ENCODE measurements at regions not wholly inside any gene's neighbourhood (a gene's known extent, or its start where the extent isn't known, plus 50 kb on each side); places are given as distances from the start of the nearest gene placed in this dataset.
"Not testable (repeated sequence)": the region's sequence is repeated elsewhere in the genome, so short reads cannot be mapped to it uniquely, and the experiment has no call there.

DNA sequence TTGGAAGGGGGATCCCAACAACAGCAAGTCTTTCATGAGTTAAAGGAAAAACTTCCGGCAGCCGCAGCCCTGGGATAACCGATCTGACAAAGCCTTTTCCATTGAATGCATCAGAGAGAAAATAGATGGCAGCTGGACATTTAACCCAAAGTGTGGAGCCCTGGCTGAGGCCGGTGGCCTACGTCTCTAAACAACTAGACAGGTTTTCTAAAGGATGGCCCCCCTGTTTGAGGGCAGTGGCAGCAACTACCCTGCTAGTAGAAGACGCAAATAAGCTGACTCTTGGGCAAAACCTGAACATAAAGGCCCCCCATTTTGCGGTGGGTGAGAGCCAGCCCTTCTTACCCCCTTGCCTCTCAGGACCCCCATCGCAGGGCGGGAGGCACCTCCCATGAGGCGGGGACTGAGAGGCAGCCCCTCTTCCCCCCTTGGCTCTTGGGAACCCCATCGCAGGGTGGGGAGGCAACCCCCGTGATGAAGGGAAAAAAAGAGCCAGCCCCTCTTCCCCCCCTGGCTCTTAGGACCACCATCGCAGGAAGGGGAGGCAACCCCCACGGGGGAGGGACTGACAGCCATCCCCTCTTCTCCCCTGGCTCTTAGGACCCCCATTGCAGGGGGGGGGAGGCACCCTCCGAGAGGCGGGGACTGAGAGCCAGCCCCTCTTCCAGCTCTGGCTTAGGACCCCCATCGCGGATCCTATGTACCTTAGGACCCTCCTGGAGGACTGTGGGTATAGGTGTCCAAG lies 2422.9 kb upstream of the PCDH20 start:
- Histone ChIP-seq H3K79me2 (ENCODE audit: control insufficient read depth, insufficient read depth, low read length) (no peaks in the 10 kb centered on the region), H3K9ac (ENCODE audit: low read length) (no peak overlapping the region), H3K79me1 (ENCODE audit: low read length) (no peaks in the 10 kb centered on the region), H3K23ac (ENCODE audit: low read length) (no peak overlapping the region), H4K5ac (ENCODE audit: low read length) (no peak overlapping the region), H3K4me1 (ENCODE audit: control insufficient read depth, low read depth, low read length) (no peaks in the 10 kb centered on the region), H3K4ac (ENCODE audit: low read depth, low read length) (no peak overlapping the region), H2AK5ac (ENCODE audit: low read length) (no peak overlapping the region), H3K27ac (ENCODE audit: low read depth, low read length) (no peak overlapping the region), H3K18ac (ENCODE audit: low read length) (no peak overlapping the region), H3K56ac (ENCODE audit: low read length) (no peak overlapping the region), H3K4me3 (ENCODE audit: low read length) (no peak overlapping the region), H4K8ac (ENCODE audit: low read depth, low read length) (no peak overlapping the region), H2BK5ac (ENCODE audit: low read length) (no peak overlapping the region), H3K4me2 (ENCODE audit: low read length) (no peak overlapping the region), H2BK15ac (replicated peaks; ENCODE audit: low read depth) (no peak overlapping the region), H3K27me3 (ENCODE audit: insufficient read depth, low read length, poor library complexity) (no peaks in the 10 kb centered on the region), H2BK120ac (ENCODE audit: low read depth, low read length) (no peak overlapping the region), H3K36me3 (ENCODE audit: control insufficient read depth, insufficient read depth, low read length) (no peaks in the 10 kb centered on the region)
- WGBS (ENCODE audit: extremely low coverage, insufficient coverage, low lambda C conversion rate), result no CpG with 5 or more reads among the region's 18 CpGs
- DNase-seq, result no peak

DNA sequence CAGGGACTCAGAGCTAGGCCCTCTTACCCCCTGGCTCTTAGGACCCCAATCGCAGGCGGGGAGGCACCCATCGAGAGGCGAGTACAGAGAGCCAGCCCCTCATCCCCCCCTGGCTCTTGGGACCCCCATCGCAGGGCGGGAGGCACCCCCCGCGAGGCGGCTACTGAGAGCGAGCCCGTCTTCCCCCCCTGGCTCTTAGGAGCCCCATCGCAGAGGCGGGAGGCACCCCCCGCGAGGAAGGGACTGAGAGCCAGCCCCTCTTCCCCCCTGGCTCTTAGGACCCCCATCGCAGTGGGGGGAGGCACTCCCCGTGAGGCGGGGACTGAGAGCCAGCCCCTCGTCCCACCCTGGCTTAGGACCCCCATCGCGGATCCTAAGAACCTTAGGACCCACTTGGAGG lies 2422.1 kb upstream of the PCDH20 start:
- H4K8ac ChIP-seq (ENCODE audit: low read depth, low read length); H3K27ac ChIP-seq (ENCODE audit: low read depth, low read length); H3K27me3 ChIP-seq (ENCODE audit: insufficient read depth, low read length, poor library complexity); H2BK5ac ChIP-seq (ENCODE audit: low read length); H3K4me1 ChIP-seq (ENCODE audit: control insufficient read depth, low read depth, low read length); H3K36me3 ChIP-seq (ENCODE audit: control insufficient read depth, insufficient read depth, low read length); H3K18ac ChIP-seq (ENCODE audit: low read length); H3K79me2 ChIP-seq (ENCODE audit: control insufficient read depth, insufficient read depth, low read length); H4K5ac ChIP-seq (ENCODE audit: low read length); H2BK120ac ChIP-seq (ENCODE audit: low read depth, low read length); H2AK5ac ChIP-seq (ENCODE audit: low read length); H3K23ac ChIP-seq (ENCODE audit: low read length); DNase-seq; H3K79me1 ChIP-seq (ENCODE audit: low read length); H3K4me2 ChIP-seq (ENCODE audit: low read length); H2BK15ac ChIP-seq (replicated peaks; ENCODE audit: low read depth); H3K4me3 ChIP-seq (ENCODE audit: low read length); H3K56ac ChIP-seq (ENCODE audit: low read length); H3K9ac ChIP-seq (ENCODE audit: low read length); H3K4ac ChIP-seq (ENCODE audit: low read depth, low read length): not testable (repeated sequence)
- no CpG with 5 or more reads among the region's 21 CpGs for WGBS (ENCODE audit: extremely low coverage, insufficient coverage, low lambda C conversion rate)

DNA sequence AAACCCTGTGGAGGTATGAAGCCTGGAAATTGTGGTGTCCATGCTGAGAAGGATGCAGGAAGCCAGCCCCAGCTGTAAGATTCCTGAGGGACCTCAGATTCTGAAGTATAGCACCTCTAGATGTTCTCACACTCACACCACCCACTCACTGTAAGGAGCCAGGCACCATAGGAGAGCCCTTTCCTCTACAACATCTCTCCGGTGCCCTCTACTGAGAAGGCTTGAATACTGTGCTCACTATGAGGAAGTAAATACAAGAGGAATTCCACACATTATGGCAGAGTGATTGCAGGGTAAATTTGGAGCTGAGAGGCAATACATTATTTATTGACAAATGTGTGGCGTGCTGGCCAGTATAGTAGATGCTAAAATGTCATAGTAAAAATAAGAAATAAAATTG lies 2414.0 kb upstream of the PCDH20 start:
- H2AK5ac ChIP-seq (ENCODE audit: low read length); H2BK15ac ChIP-seq (replicated peaks; ENCODE audit: low read depth); H4K8ac ChIP-seq (ENCODE audit: low read depth, low read length); H3K56ac ChIP-seq (ENCODE audit: low read length); H3K4me2 ChIP-seq (ENCODE audit: low read length); H3K4me1 ChIP-seq (ENCODE audit: control insufficient read depth, low read depth, low read length); DNase-seq; H3K79me1 ChIP-seq (ENCODE audit: low read length); H3K18ac ChIP-seq (ENCODE audit: low read length); H3K27ac ChIP-seq (ENCODE audit: low read depth, low read length); H3K4ac ChIP-seq (ENCODE audit: low read depth, low read length); H2BK5ac ChIP-seq (ENCODE audit: low read length); H3K36me3 ChIP-seq (ENCODE audit: control insufficient read depth, insufficient read depth, low read length); H3K79me2 ChIP-seq (ENCODE audit: control insufficient read depth, insufficient read depth, low read length); H3K9ac ChIP-seq (ENCODE audit: low read length); H3K4me3 ChIP-seq (ENCODE audit: low read length); H2BK120ac ChIP-seq (ENCODE audit: low read depth, low read length); H4K5ac ChIP-seq (ENCODE audit: low read length); H3K23ac ChIP-seq (ENCODE audit: low read length); H3K27me3 ChIP-seq (ENCODE audit: insufficient read depth, low read length, poor library complexity): not testable (repeated sequence)
- no CpG with 5 or more reads among the region's 2 CpGs for WGBS (ENCODE audit: extremely low coverage, insufficient coverage, low lambda C conversion rate)

DNA sequence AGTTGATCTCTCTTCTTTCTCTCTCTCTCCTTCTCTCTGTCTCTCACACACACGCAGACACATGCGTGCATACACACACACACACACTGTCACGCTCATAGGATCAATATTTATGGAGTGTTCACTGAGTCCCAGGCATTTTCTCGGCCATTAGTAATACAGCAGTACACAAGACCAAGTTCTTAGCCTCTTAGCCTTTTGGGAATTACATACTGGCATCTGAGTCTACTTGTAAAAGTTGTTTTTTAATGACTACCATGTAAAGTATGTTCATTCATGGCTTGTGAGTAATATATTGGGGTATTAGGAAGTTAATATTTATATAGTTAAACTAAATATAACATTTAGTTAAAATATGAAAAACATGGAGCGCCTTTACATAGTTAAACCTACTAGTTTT lies 2406.1 kb upstream of the PCDH20 start:
- H4K8ac ChIP-seq (ENCODE audit: low read depth, low read length); H3K4me2 ChIP-seq (ENCODE audit: low read length); H2BK15ac ChIP-seq (replicated peaks; ENCODE audit: low read depth); H3K23ac ChIP-seq (ENCODE audit: low read length); H3K18ac ChIP-seq (ENCODE audit: low read length); H3K27ac ChIP-seq (ENCODE audit: low read depth, low read length); DNase-seq; H3K27me3 ChIP-seq (ENCODE audit: insufficient read depth, low read length, poor library complexity); H3K4ac ChIP-seq (ENCODE audit: low read depth, low read length); H3K79me2 ChIP-seq (ENCODE audit: control insufficient read depth, insufficient read depth, low read length); H2AK5ac ChIP-seq (ENCODE audit: low read length); H3K4me3 ChIP-seq (ENCODE audit: low read length); H3K4me1 ChIP-seq (ENCODE audit: control insufficient read depth, low read depth, low read length); H2BK120ac ChIP-seq (ENCODE audit: low read depth, low read length); H2BK5ac ChIP-seq (ENCODE audit: low read length); H3K79me1 ChIP-seq (ENCODE audit: low read length); H4K5ac ChIP-seq (ENCODE audit: low read length); H3K36me3 ChIP-seq (ENCODE audit: control insufficient read depth, insufficient read depth, low read length); H3K9ac ChIP-seq (ENCODE audit: low read length); H3K56ac ChIP-seq (ENCODE audit: low read length): not testable (repeated sequence)
- WGBS (ENCODE audit: extremely low coverage, insufficient coverage, low lambda C conversion rate), result no CpG with 5 or more reads among the region's 5 CpGs

DNA sequence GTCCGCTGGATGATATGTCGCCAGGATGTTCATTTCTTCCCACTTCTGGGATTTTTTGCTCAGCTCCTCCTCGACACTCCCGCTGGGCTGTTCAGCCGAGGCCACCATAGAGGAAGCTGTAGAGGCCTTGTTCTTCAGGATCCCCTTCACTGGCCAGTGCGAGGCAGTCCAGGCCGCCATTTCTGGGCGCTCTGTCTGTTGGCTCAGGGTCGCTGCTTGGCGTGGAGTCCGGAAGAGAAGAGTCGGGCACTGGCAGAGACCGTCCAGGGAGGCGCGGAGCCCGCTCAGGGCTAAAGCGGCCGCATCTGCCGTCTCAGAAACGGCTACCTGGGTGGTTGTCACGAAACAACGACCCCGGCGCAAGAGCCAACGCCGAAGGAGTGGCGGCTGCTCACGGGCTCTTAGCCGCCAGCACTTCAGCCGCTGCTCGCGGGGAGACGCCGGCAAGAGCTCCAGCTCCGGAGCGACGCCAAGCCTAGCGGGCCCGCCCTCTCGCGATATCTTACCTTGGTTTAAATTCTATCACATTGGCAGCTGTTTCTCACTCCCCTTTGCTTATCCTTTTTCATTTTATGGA lies 2395.9 kb upstream of the PCDH20 start:
- H3K27me3 ChIP-seq (ENCODE audit: insufficient read depth, low read length, poor library complexity); H3K4ac ChIP-seq (ENCODE audit: low read depth, low read length); H3K4me3 ChIP-seq (ENCODE audit: low read length); H3K9ac ChIP-seq (ENCODE audit: low read length); H4K5ac ChIP-seq (ENCODE audit: low read length); H3K4me2 ChIP-seq (ENCODE audit: low read length); H3K79me1 ChIP-seq (ENCODE audit: low read length); DNase-seq; H3K36me3 ChIP-seq (ENCODE audit: control insufficient read depth, insufficient read depth, low read length); H3K18ac ChIP-seq (ENCODE audit: low read length); H3K27ac ChIP-seq (ENCODE audit: low read depth, low read length); H3K79me2 ChIP-seq (ENCODE audit: control insufficient read depth, insufficient read depth, low read length); H2BK120ac ChIP-seq (ENCODE audit: low read depth, low read length); H2BK15ac ChIP-seq (replicated peaks; ENCODE audit: low read depth); H4K8ac ChIP-seq (ENCODE audit: low read depth, low read length); H3K56ac ChIP-seq (ENCODE audit: low read length); H2AK5ac ChIP-seq (ENCODE audit: low read length); H3K4me1 ChIP-seq (ENCODE audit: control insufficient read depth, low read depth, low read length); H2BK5ac ChIP-seq (ENCODE audit: low read length); H3K23ac ChIP-seq (ENCODE audit: low read length): not testable (repeated sequence)
- no CpG with 5 or more reads among the region's 41 CpGs for WGBS (ENCODE audit: extremely low coverage, insufficient coverage, low lambda C conversion rate)

DNA sequence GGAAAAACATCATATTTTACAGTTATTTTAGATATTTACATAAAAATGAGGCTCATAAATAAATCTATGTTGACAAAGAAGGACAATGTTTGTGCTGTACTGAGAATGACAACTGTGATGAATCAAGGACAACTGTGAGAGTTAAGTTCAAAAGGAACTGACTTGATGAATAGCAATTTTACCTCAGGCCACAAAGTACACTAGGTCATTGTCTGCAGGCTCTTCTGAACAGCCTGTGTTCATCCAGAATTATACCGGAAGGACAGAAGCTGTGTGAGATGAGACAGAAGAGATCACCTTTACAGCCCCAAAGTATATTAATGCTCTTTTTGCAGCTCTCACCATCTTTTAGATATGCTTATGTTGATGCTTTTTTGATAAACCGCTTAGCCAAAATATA lies 2375.5 kb upstream of the PCDH20 start:
- no CpG with 5 or more reads among the region's 2 CpGs for WGBS (ENCODE audit: extremely low coverage, insufficient coverage, low lambda C conversion rate)

More for the DNA sequence above, 2375.5 kb upstream of the PCDH20 start:
- not testable (repeated sequence) for H3K4me2 ChIP-seq (ENCODE audit: low read length); H2BK5ac ChIP-seq (ENCODE audit: low read length); H3K79me1 ChIP-seq (ENCODE audit: low read length); H3K4me1 ChIP-seq (ENCODE audit: control insufficient read depth, low read depth, low read length); H4K8ac ChIP-seq (ENCODE audit: low read depth, low read length); H3K4me3 ChIP-seq (ENCODE audit: low read length); H2BK120ac ChIP-seq (ENCODE audit: low read depth, low read length); H3K18ac ChIP-seq (ENCODE audit: low read length); H3K36me3 ChIP-seq (ENCODE audit: control insufficient read depth, insufficient read depth, low read length); H2BK15ac ChIP-seq (replicated peaks; ENCODE audit: low read depth); H3K9ac ChIP-seq (ENCODE audit: low read length); DNase-seq; H3K23ac ChIP-seq (ENCODE audit: low read length); H3K79me2 ChIP-seq (ENCODE audit: control insufficient read depth, insufficient read depth, low read length); H3K4ac ChIP-seq (ENCODE audit: low read depth, low read length); H4K5ac ChIP-seq (ENCODE audit: low read length); H3K27me3 ChIP-seq (ENCODE audit: insufficient read depth, low read length, poor library complexity); H2AK5ac ChIP-seq (ENCODE audit: low read length); H3K56ac ChIP-seq (ENCODE audit: low read length); H3K27ac ChIP-seq (ENCODE audit: low read depth, low read length)
